ENCODE measurements at regions not wholly inside any gene's neighbourhood (a gene's known extent, or its start where the extent isn't known, plus 50 kb on each side); places are given as distances from the start of the nearest gene placed in this dataset.

DNA sequence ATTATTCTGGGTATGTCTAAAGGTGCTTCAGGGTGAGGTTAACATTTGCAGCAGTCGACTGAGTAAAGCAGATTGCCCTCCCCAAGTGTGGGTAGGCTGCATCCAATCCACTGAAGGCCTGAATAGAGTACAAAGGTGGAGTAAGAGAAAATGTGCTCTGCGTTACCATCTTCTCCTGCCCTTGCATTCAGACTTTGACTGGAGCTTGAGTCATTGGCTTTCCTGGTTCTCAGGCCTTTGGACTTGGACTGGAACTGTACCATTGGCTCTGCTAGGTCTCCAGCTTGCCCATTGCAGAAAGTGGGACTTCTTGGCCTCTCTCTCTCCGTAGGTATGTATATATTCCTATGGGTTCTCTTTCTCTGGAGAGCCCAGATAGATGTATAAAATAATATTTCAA, 120.9 kb upstream of the CNTLN start:
- no peak for DNase-seq
- POLR2A ChIA-PET = no interaction called here

DNA sequence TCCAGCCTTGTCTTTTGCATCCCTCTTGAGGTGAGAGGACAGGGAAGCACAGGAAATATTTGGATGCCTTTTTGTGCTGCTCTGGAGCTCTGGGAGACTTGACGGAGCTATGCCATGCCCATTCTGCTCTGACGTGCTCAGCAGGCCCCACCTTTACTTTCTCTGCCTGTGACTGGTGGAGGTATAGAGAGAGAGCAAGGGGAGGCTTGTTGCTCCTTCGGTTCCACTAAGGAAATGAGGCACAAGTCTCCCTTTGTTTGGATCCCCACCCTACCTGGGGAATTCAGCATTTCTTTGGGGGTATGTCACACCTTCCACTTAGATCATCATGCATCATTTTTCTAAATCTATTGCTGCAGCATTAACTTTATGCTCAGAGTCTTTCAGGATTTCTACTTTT, 121.8 kb upstream of the CNTLN start:
- Mint-ChIP-seq H3K4me1 (no peaks in the 10 kb centered on the region), H3K27me3 (no peaks in the 10 kb centered on the region), H3K9me3 (peaks cover 0 to 19% (median 7%) of the 10 kb centered on the region in 5 donors), H3K36me3 (no peaks in the 10 kb centered on the region), H3K4me3 (no peak overlapping the region), H3K27ac (no peak overlapping the region)
- no peak for DNase-seq
- Histone ChIP-seq H3K4me3 (ENCODE audit: low read length) (no peak overlapping the region), H3K36me3 (ENCODE audit: insufficient read depth, low read length) (no peaks in the 10 kb centered on the region), H3K27me3 (ENCODE audit: insufficient read depth, low read length, poor library complexity, severe bottlenecking) (no peaks in the 10 kb centered on the region), H3K27ac (ENCODE audit: low read depth, low read length) (no peak overlapping the region), H3K9me3 (ENCODE audit: low read length) (no peaks in the 10 kb centered on the region), H3K4me1 (ENCODE audit: insufficient read depth, low read length) (no peaks in the 10 kb centered on the region)
- CTCF ChIA-PET = no interaction called here
- POLR2A ChIA-PET = no interaction called here

More for the DNA sequence above, 120.9 kb upstream of the CNTLN start:
- no peak overlapping the region for H3K4me3 Mint-ChIP-seq
- H3K36me3 Mint-ChIP-seq = no peaks in the 10 kb centered on the region
- no peaks in the 10 kb centered on the region for H3K4me1 Mint-ChIP-seq
- no peak overlapping the region for H3K4me3 ChIP-seq (ENCODE audit: low read length)
- H3K4me1 ChIP-seq (ENCODE audit: insufficient read depth, low read length) = no peaks in the 10 kb centered on the region
- no peaks in the 10 kb centered on the region for H3K36me3 ChIP-seq (ENCODE audit: insufficient read depth, low read length)
- peaks cover 0 to 24% (median 7%) of the 10 kb centered on the region in 5 donors for H3K9me3 Mint-ChIP-seq
- no peaks in the 10 kb centered on the region for H3K27me3 ChIP-seq (ENCODE audit: insufficient read depth, low read length, poor library complexity, severe bottlenecking)
- CTCF ChIA-PET = no interaction called here
- H3K27ac Mint-ChIP-seq = no peak overlapping the region
- H3K9me3 ChIP-seq (ENCODE audit: low read length) = no peaks in the 10 kb centered on the region
- no peaks in the 10 kb centered on the region for H3K27me3 Mint-ChIP-seq
- no peak overlapping the region for H3K27ac ChIP-seq (ENCODE audit: low read depth, low read length)

DNA sequence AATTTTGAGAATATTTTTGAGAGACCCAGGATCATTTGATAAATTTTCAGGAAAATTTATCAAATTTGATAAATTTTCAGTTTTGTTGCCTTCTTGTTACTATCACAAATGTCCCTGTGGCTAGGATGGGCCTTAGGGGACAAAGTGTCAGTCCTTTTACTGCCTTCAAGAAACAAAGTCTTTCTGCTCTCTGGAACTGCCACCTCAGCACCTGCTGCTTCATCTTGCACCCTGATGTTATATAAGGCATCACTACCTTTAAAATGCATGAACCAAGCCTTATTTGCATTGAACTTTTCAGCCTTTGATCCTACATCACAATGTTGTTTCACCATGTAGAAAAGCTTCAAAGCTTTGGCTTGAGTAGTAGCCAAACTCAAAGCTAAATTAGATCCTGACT, 123.0 kb upstream of the CNTLN start:
- peaks cover 0 to 19% (median 7%) of the 10 kb centered on the region in 5 donors for H3K9me3 Mint-ChIP-seq
- Histone ChIP-seq H3K27me3 (ENCODE audit: insufficient read depth, low read length, poor library complexity, severe bottlenecking) (no peaks in the 10 kb centered on the region), H3K4me3 (ENCODE audit: low read length) (no peak overlapping the region), H3K36me3 (ENCODE audit: insufficient read depth, low read length) (no peaks in the 10 kb centered on the region), H3K4me1 (ENCODE audit: insufficient read depth, low read length) (no peaks in the 10 kb centered on the region), H3K9me3 (ENCODE audit: low read length) (no peaks in the 10 kb centered on the region), H3K27ac (ENCODE audit: low read depth, low read length) (no peak overlapping the region)
- H3K4me1 Mint-ChIP-seq = no peaks in the 10 kb centered on the region
- DNase-seq = no peak
- CTCF ChIA-PET = no interaction called here
- H3K36me3 Mint-ChIP-seq = no peaks in the 10 kb centered on the region
- H3K27me3 Mint-ChIP-seq = no peaks in the 10 kb centered on the region
- no peak overlapping the region for H3K27ac Mint-ChIP-seq
- POLR2A ChIA-PET = no interaction called here
- no peak overlapping the region for H3K4me3 Mint-ChIP-seq

DNA sequence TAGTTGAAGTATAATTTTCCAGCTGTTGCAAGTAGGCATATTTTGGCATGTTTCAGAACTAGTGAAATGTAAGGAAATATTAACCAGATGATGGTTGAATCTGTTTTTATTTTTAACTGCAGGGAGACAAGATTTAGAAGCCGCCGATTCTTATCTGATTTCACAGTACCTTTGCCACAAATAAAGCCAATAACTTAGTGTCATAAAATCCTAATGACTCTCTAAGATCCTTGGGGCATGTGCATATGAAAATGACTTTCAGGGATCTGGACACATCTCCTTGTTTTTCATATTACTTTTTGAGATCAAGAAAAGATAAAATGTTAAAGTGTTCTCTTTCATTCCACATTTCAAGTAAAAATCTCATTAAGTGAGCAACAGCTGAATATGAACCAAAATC, 125.8 kb upstream of the CNTLN start:
- Histone ChIP-seq H3K4me1 (ENCODE audit: insufficient read depth, low read length) (no peaks in the 10 kb centered on the region), H3K27me3 (ENCODE audit: insufficient read depth, low read length, poor library complexity, severe bottlenecking) (no peaks in the 10 kb centered on the region), H3K27ac (ENCODE audit: low read depth, low read length) (no peak overlapping the region), H3K9me3 (ENCODE audit: low read length) (no peaks in the 10 kb centered on the region), H3K4me3 (ENCODE audit: low read length) (no peak overlapping the region), H3K36me3 (ENCODE audit: insufficient read depth, low read length) (no peaks in the 10 kb centered on the region)
- Mint-ChIP-seq H3K27me3 (no peaks in the 10 kb centered on the region), H3K9me3 (peaks cover 0 to 37% (median 4%) of the 10 kb centered on the region in 5 donors), H3K4me1 (no peaks in the 10 kb centered on the region), H3K4me3 (no peak overlapping the region), H3K27ac (no peak overlapping the region), H3K36me3 (no peaks in the 10 kb centered on the region)
- CTCF ChIA-PET = no interaction called here
- no peak for DNase-seq
- POLR2A ChIA-PET = no interaction called here

DNA sequence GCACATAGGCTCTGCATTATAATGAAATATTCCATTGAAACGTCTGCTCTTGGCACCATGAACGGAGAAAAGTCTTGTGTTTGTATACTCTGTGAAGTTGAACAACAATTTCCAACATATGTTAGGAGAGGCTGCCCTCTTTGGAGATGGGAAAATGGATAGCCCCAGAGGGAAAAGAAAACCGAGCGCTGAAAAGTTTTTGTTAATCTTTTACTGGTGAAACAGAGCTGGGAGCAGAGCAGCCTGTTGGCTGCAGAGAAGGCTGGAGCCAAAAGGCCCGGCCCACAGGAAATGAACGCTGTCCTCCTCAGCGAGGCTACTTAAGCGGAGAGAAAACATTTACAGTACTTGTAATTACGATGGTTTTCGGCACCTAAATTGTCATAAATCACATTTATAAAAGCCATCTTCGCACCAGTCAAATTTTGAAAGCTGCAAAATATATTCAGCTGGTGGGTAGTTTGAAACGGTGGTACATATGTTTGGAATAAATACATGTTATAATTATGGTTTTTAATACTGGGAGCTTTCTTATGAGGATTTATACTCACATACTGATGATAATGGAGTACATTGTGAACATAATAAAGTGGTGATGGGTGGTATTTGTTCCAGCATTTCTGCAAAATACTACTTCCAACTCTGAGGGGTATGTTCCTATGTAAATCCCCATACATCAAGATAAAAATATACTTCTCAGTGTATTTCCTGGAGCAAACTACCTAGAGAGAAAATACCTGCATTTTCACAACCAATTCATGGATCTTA, 129.6 kb upstream of the CNTLN start:
- Mint-ChIP-seq H3K9me3 (peaks cover 0 to 27% (median 8%) of the 10 kb centered on the region in 5 donors), H3K27ac (no peak overlapping the region), H3K27me3 (no peaks in the 10 kb centered on the region), H3K36me3 (no peaks in the 10 kb centered on the region), H3K4me1 (no peaks in the 10 kb centered on the region), H3K4me3 (no peak overlapping the region)
- no peaks in the 10 kb centered on the region for H3K36me3 ChIP-seq (ENCODE audit: insufficient read depth, low read length)
- H3K4me3 ChIP-seq (ENCODE audit: low read length) = no peak overlapping the region
- H3K27me3 ChIP-seq (ENCODE audit: insufficient read depth, low read length, poor library complexity, severe bottlenecking) = no peaks in the 10 kb centered on the region
- DNase-seq = no peak
- ChIA-PET CTCF (no interaction called here), POLR2A (no interaction called here)
- H3K4me1 ChIP-seq (ENCODE audit: insufficient read depth, low read length) = no peaks in the 10 kb centered on the region
- no peaks in the 10 kb centered on the region for H3K9me3 ChIP-seq (ENCODE audit: low read length)
- no peak overlapping the region for H3K27ac ChIP-seq (ENCODE audit: low read depth, low read length)

DNA sequence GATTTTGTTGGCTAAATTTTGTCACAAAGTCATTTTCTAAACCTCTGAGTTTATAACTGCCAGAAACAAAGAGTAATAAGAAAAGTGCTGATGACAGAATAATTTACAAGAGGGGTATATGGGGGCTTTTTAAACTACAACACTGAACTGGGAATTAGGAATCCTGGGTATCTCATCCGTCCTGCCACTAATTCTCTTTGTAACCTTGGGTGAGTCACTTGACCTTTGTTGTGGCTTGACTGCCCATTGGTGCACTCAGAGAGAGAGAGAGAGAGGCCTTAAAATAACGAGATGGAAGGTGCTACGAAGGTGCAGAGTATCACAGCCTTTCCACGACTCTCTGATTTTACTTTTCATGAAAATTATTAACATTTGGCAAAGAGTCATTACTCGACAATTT, 130.3 kb upstream of the CNTLN start:
- no peaks in the 10 kb centered on the region for H3K4me1 ChIP-seq (ENCODE audit: insufficient read depth, low read length)
- H3K4me3 ChIP-seq (ENCODE audit: low read length) = no peak overlapping the region
- Mint-ChIP-seq H3K27ac (no peak overlapping the region), H3K9me3 (peaks cover 4 to 23% (median 8%) of the 10 kb centered on the region in 5 donors), H3K36me3 (no peaks in the 10 kb centered on the region), H3K4me3 (no peak overlapping the region), H3K27me3 (no peaks in the 10 kb centered on the region), H3K4me1 (no peaks in the 10 kb centered on the region)
- H3K27ac ChIP-seq (ENCODE audit: low read depth, low read length) = no peak overlapping the region
- POLR2A ChIA-PET = no interaction called here
- H3K27me3 ChIP-seq (ENCODE audit: insufficient read depth, low read length, poor library complexity, severe bottlenecking) = no peaks in the 10 kb centered on the region
- CTCF ChIA-PET = no interaction called here
- DNase-seq = no peak
- no peaks in the 10 kb centered on the region for H3K36me3 ChIP-seq (ENCODE audit: insufficient read depth, low read length)
- H3K9me3 ChIP-seq (ENCODE audit: low read length) = no peaks in the 10 kb centered on the region

DNA sequence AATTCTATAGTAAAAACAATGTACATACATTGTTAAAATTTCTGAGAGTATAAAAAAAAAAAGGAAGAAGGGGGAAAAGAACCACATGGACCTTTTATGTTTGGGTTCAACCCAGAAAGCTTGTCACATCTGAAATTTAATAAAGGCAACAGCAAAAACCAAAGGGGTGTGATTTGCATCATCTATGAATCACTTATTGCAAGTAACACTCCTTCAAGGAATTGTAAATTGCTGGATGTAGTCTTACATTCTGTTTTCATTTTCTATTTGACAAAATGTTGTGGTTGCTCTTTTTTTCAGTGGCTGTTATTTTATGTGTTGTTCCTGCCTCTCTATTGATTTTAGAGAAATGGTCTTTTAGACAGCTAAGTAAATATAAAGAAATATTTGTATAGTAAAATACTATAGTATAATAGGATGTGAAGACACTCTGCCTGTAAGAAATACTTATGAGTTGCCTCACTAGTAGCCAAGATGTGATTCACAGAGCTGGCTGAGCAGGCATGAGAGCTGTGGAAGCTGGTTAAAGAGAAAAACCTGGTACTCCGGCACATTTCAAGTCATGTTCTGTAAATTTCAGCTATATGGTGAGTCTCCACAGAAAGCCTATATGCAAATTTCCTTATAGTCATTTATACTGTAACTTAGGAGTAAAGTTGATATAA, 131.1 kb upstream of the CNTLN start:
- H3K4me1 ChIP-seq (ENCODE audit: insufficient read depth, low read length) = no peaks in the 10 kb centered on the region
- no peaks in the 10 kb centered on the region for H3K27me3 Mint-ChIP-seq
- no peaks in the 10 kb centered on the region for H3K27me3 ChIP-seq (ENCODE audit: insufficient read depth, low read length, poor library complexity, severe bottlenecking)
- POLR2A ChIA-PET = no interaction called here
- no peak for DNase-seq
- H3K4me3 Mint-ChIP-seq = no peak overlapping the region
- H3K27ac ChIP-seq (ENCODE audit: low read depth, low read length) = no peak overlapping the region
- no peak overlapping the region for H3K27ac Mint-ChIP-seq
- peaks cover 6 to 19% (median 10%) of the 10 kb centered on the region in 5 donors for H3K9me3 Mint-ChIP-seq
- H3K36me3 ChIP-seq (ENCODE audit: insufficient read depth, low read length) = no peaks in the 10 kb centered on the region
- H3K36me3 Mint-ChIP-seq = no peaks in the 10 kb centered on the region
- H3K9me3 ChIP-seq (ENCODE audit: low read length) = no peaks in the 10 kb centered on the region
- H3K4me3 ChIP-seq (ENCODE audit: low read length) = no peak overlapping the region
- H3K4me1 Mint-ChIP-seq = no peaks in the 10 kb centered on the region
- CTCF ChIA-PET = interaction anchor here (1.2 kb wide), 1 partner anchor 8 kb away, joined by 5 read pairs; no protein-coding TSS in a partner anchor

DNA sequence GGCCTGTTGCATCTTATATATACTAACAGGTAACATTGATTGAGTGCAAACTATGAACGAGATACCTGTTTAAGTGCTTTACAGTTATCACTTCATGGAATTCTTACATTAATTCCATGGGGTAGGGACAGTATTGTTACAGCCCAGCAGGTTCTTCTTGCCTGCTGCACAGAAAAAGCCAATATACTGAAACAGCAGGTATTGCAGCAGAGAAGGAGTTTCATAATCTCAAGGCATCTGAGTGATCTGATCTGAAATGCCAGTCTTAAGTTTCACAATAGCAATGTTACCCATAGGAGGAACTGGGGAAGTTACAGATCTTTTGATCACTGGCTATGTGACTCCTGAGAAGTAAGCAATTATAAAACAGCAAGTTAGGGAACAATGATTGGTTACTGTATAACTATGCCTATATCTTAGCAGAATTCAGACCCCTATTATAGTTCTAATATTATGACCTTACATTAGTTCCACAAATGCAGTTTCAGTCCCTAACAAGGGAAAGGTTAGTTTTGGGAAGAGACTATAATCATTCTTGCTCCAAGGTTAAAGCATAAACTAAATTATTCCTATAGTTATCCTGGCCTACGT, 126.5 kb upstream of the BNC2 start:
- CTCF ChIA-PET = no interaction called here
- Mint-ChIP-seq H3K4me1 (no peaks in the 10 kb centered on the region), H3K27me3 (no peaks in the 10 kb centered on the region), H3K4me3 (no peak overlapping the region), H3K27ac (no peak overlapping the region), H3K36me3 (no peaks in the 10 kb centered on the region), H3K9me3 (peaks cover 30 to 41% (median 33%) of the 10 kb centered on the region in 5 donors)
- DNase-seq = no peak
- Histone ChIP-seq H3K27me3 (ENCODE audit: insufficient read depth, low read length, poor library complexity, severe bottlenecking) (no peaks in the 10 kb centered on the region), H3K4me1 (ENCODE audit: insufficient read depth, low read length) (no peaks in the 10 kb centered on the region), H3K9me3 (ENCODE audit: low read length) (no peaks in the 10 kb centered on the region), H3K4me3 (ENCODE audit: low read length) (no peak overlapping the region), H3K36me3 (ENCODE audit: insufficient read depth, low read length) (no peaks in the 10 kb centered on the region), H3K27ac (ENCODE audit: low read depth, low read length) (no peak overlapping the region)
- POLR2A ChIA-PET = no interaction called here
